ENCODE measurements at regions not wholly inside any gene's neighbourhood (a gene's known extent, or its start where the extent isn't known, plus 50 kb on each side); places are given as distances from the start of the nearest gene placed in this dataset.

GRCh38 chrY:16636254-16636653 is 1243.8 kb downstream of the CDY2B start:
- no peak for TF ChIP-seq CTCF (IDR thresholded peaks at IDR 0.05)
- no peak for TF ChIP-seq POLR2A (IDR thresholded peaks at IDR 0.05)

Data from adrenal gland (tissue), 5 donors.